NCI-H2227 (cell line): ENCODE measurements at regions not wholly inside any gene's neighbourhood (a gene's known extent, or its start where the extent isn't known, plus 50 kb on each side); places are given as distances from the start of the nearest gene placed in this dataset.

Source experiments
- DNase-seq: peaks from one replicate; lab custom pipeline; 2025; ENCODE audit not compliant: unreplicated experiment; lab: John Stamatoyannopoulos, UW

- DNase-seq: no peak
Observed at GRCh38 chr12:75908961-75909605, 122.5 kb downstream of the PHLDA1 start.

- no peak for DNase-seq
Observed at GRCh38 chr12:75905922-75906321, 125.7 kb downstream of the PHLDA1 start.

- DNase-seq: peak; percentile 23
Observed at GRCh38 chr12:75900781-75901254, 130.8 kb downstream of the PHLDA1 start.

- DNase-seq: no peak
Observed at GRCh38 chr12:75900226-75900625, 131.3 kb downstream of the PHLDA1 start.

GRCh38 chr12:75894965-75895754 lies 136.4 kb downstream of the PHLDA1 start:
- DNase-seq: no peak

GRCh38 chr12:75893765-75894164 lies 137.8 kb downstream of the PHLDA1 start:
- no peak for DNase-seq

GRCh38 chr12:75892731-75893408 lies 138.7 kb downstream of the PHLDA1 start:
- no peak for DNase-seq

GRCh38 chr12:75891072-75891471 lies 140.5 kb downstream of the PHLDA1 start:
- no peak for DNase-seq

GRCh38 chr12:75890660-75891059 lies 140.9 kb downstream of the PHLDA1 start:
- DNase-seq: no peak

- DNase-seq: no peak
Observed at GRCh38 chr12:75890141-75890540, 141.4 kb downstream of the PHLDA1 start.

- peak; percentile 50 for DNase-seq
Observed at GRCh38 chr12:75888874-75889613, 142.5 kb downstream of the PHLDA1 start.

- DNase-seq: no peak
Observed at GRCh38 chr12:75888399-75888798, 143.2 kb downstream of the PHLDA1 start.

GRCh38 chr12:75887979-75888378 lies 143.6 kb downstream of the PHLDA1 start:
- DNase-seq: no peak

- DNase-seq: no peak
Observed at GRCh38 chr12:75884465-75884985, 147.1 kb downstream of the PHLDA1 start.

- no peak for DNase-seq
Observed at GRCh38 chr12:75883241-75883640, 148.3 kb downstream of the PHLDA1 start.

- DNase-seq: no peak
Observed at GRCh38 chr12:75882421-75882820, 149.2 kb downstream of the PHLDA1 start.

- DNase-seq: no peak
Observed at GRCh38 chr12:75881920-75882319, 149.7 kb downstream of the PHLDA1 start.

GRCh38 chr12:75877763-75878621 lies 153.6 kb downstream of the PHLDA1 start:
- DNase-seq: peak; percentile 93

- peak; percentile 9 for DNase-seq
Observed at GRCh38 chr12:75876832-75877762, 154.5 kb downstream of the PHLDA1 start.
